KMS-11 (cell line): ENCODE measurements at regions not wholly inside any gene's neighbourhood (a gene's known extent, or its start where the extent isn't known, plus 50 kb on each side); places are given as distances from the start of the nearest gene placed in this dataset.

Experiments
- H2AFZ ChIP-seq: fragments of 200-600 bp; sonication (generic); 2 replicates; pipeline ENCODE4 v1.6.1; 2016; ENCODE audit warnings: antibody characterized with exemption, mixed run types, low read depth
- H3K27ac ChIP-seq: fragments of 200-600 bp; sonication (generic); 2 replicates; pipeline ENCODE4 v1.6.1; 2016; ENCODE audit warnings: mild to moderate bottlenecking, mixed run types
- H3K27me3 ChIP-seq: fragments of 200-600 bp; sonication (generic); 2 replicates; pipeline ENCODE4 v1.6.1; 2017; ENCODE audit warnings: mild to moderate bottlenecking, low read depth, mixed run types, moderate library complexity; ENCODE audit not compliant: insufficient read depth
- H3K36me3 ChIP-seq: fragments of 200-600 bp; sonication (generic); 2 replicates; pipeline ENCODE4 v1.6.1; 2017; ENCODE audit warnings: mild to moderate bottlenecking, mixed run types; ENCODE audit not compliant: insufficient read depth
- H3K4me1 ChIP-seq: fragments of 200-600 bp; sonication (generic); 2 replicates; pipeline ENCODE4 v1.6.1; 2016; ENCODE audit warnings: mild to moderate bottlenecking, low read depth, mixed run types; ENCODE audit not compliant: poor library complexity, severe bottlenecking
- H3K4me2 ChIP-seq: fragments of 200-600 bp; sonication (generic); 2 replicates; pipeline ENCODE4 v1.7.0; 2016; ENCODE audit warnings: mild to moderate bottlenecking, mixed run types
- H3K4me3 ChIP-seq: fragments of 200-600 bp; sonication (generic); IDR thresholded peaks from 2 replicates; pipeline ENCODE4 v1.6.1; 2017; ENCODE audit warnings: low read depth, low read length, mixed read lengths; ENCODE audit not compliant: insufficient read depth
- H3K79me2 ChIP-seq: fragments of 200-600 bp; sonication (generic); 2 replicates; pipeline ENCODE4 v1.6.1; 2016; ENCODE audit warnings: low read depth, mixed run types; ENCODE audit not compliant: insufficient read depth
- H3K9ac ChIP-seq: fragments of 200-600 bp; sonication (generic); 2 replicates; pipeline ENCODE4 v1.6.1; 2016; ENCODE audit warnings: mild to moderate bottlenecking, mixed run types
- H4K20me1 ChIP-seq: fragments of 200-600 bp; sonication (generic); 2 replicates; pipeline ENCODE4 v1.6.1; 2016; ENCODE audit warnings: mild to moderate bottlenecking, mixed run types; ENCODE audit not compliant: insufficient read depth
- TF ChIP-seq, protein P1 (sequence below): fragments of 200-600 bp; sonication (generic); conservative IDR thresholded peaks from 2 replicates; pipeline ENCODE4 v1.6.1; 2017; ENCODE audit warnings: low read depth, mild to moderate bottlenecking, antibody characterized with exemption, low read length, moderate library complexity, mixed read lengths

DNA sequence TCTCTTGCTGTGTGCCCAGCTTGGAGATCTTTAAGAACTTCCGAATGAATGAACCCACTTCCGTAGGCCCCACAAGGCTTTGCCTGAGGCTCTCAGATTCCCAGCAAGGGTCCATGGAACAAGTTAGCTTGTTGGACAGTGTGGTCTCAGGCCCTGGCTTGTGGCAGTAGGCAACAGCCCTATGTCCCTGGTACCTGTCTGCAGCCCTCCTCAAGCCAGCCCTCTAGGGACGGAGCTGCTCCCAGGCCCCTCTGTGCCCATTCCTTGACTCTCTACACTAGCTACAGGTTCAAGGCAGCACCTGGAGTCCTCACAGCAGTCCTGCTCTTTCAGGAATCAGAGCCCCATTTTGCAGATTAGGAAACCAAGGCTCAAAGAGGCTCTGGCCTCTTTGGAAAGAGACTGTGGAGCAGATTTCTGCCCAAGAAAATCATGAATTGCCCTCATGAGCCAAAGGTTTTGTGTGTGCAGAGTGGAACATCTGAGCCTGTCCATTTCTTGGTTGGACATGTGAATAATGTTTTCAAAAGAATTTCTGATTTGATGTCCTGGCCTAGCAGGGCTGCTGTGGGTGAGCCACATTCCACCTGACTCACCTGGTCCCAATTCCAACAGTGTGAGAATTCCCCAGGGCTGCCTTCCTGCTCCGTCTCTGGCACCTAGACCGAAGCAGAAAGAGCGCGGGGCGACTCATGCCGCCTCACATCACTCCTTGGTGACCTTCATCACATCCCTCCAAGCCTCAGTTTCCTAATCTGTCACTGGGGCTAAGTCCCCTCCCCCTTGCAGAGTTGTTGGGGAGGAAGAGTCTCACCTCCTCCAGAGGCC is 131.7 kb downstream of the BARX1 start:
- Histone ChIP-seq H3K4me1 (no peaks in the 10 kb centered on the region), H4K20me1 (no peaks in the 10 kb centered on the region), H2AFZ (no peak overlapping the region), H3K36me3 (no peaks in the 10 kb centered on the region), H3K4me2 (no peak overlapping the region), H3K27ac (no peak overlapping the region), H3K4me3 (no peak overlapping the region), H3K9ac (no peak overlapping the region), H3K79me2 (no peaks in the 10 kb centered on the region), H3K27me3 (no peaks in the 10 kb centered on the region)
- TF ChIP-seq, protein P1, sequence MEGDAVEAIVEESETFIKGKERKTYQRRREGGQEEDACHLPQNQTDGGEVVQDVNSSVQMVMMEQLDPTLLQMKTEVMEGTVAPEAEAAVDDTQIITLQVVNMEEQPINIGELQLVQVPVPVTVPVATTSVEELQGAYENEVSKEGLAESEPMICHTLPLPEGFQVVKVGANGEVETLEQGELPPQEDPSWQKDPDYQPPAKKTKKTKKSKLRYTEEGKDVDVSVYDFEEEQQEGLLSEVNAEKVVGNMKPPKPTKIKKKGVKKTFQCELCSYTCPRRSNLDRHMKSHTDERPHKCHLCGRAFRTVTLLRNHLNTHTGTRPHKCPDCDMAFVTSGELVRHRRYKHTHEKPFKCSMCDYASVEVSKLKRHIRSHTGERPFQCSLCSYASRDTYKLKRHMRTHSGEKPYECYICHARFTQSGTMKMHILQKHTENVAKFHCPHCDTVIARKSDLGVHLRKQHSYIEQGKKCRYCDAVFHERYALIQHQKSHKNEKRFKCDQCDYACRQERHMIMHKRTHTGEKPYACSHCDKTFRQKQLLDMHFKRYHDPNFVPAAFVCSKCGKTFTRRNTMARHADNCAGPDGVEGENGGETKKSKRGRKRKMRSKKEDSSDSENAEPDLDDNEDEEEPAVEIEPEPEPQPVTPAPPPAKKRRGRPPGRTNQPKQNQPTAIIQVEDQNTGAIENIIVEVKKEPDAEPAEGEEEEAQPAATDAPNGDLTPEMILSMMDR = no peak

DNA sequence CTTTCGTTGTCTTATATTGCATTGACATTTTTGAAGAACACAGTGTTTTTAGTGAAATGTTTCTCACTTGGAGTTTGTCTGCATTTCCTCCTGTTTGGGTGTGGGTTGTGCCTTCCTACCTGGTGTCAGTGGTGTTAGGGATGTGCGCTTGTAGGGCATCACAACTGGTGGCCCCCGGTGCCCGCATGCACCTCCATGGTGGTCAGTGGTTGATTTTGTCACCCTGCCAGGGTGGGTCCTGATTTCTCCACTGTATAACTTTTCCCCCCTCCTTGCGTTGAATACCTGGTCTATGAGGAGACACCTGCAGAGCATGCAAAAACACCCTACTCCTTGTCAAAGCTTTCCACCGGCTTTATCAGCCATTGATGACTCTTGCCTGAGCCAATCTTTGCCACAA is 132.9 kb downstream of the BARX1 start:
- no peak overlapping the region for H3K4me3 ChIP-seq
- TF ChIP-seq, protein P1 = no peak
- no peaks in the 10 kb centered on the region for H3K4me1 ChIP-seq
- no peaks in the 10 kb centered on the region for H3K79me2 ChIP-seq
- H4K20me1 ChIP-seq = no peaks in the 10 kb centered on the region
- H2AFZ ChIP-seq = no peak overlapping the region
- H3K4me2 ChIP-seq = no peak overlapping the region
- no peaks in the 10 kb centered on the region for H3K36me3 ChIP-seq
- no peak overlapping the region for H3K27ac ChIP-seq
- no peak overlapping the region for H3K9ac ChIP-seq
- H3K27me3 ChIP-seq = no peaks in the 10 kb centered on the region

DNA sequence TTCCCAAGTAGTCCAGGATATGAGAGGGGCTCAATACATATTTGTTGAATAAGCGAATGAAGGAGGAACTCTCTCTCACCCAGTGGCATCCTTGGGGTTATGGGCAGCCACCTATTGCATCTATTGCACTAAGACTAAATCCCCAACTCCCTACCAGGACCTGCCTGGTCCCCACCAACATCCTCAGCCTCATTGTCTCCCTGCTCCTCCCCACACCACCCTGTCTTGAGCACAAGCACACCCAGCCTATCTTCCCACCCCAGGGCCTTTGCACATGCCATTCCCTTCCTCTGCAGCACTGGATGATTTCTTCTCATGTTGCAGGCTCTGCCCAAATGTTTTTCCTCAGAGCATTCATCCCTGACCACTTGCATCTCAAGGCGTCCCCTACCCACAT is 133.8 kb downstream of the BARX1 start:
- H2AFZ ChIP-seq = no peak overlapping the region
- TF ChIP-seq, protein P1 = no peak
- H3K79me2 ChIP-seq = no peaks in the 10 kb centered on the region
- H3K4me3 ChIP-seq = no peak overlapping the region
- no peaks in the 10 kb centered on the region for H3K27me3 ChIP-seq
- no peak overlapping the region for H3K27ac ChIP-seq
- H3K4me1 ChIP-seq = no peaks in the 10 kb centered on the region
- no peaks in the 10 kb centered on the region for H3K36me3 ChIP-seq
- no peaks in the 10 kb centered on the region for H4K20me1 ChIP-seq
- no peak overlapping the region for H3K4me2 ChIP-seq
- no peak overlapping the region for H3K9ac ChIP-seq

DNA sequence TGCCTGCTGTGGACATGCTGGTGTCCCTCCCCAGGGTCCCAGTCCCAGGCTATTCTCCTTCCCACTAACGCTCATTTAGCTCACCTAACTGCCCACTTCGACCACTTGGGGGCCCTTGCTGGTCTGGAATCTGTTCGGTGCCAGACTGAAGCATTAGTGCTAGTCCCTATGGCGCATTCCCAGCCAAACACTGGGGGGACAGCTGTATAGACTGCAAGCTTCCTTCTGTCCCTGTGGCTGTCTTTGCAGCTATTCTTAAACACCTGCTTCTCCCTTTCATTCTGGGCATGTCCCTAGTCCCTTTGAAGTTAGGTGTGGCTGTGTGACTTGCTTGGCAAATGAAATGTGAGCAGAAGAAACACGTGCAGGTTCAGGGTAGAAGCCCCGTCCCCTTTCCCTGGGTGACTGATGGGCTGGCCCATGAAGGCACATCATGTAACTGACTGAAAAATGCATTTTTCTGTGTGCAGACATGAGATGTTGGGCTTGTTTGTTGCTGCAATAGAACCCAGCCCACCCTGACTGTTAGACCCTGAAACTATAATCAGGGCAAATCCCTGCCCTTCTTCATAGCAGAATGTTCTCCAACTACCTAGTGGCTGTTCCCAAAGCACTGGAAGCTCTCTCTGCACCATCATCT is 134.4 kb downstream of the BARX1 start:
- H3K4me3 ChIP-seq = no peak overlapping the region
- H3K27me3 ChIP-seq = no peaks in the 10 kb centered on the region
- TF ChIP-seq, protein P1 = no peak
- no peaks in the 10 kb centered on the region for H4K20me1 ChIP-seq
- H3K36me3 ChIP-seq = no peaks in the 10 kb centered on the region
- no peak overlapping the region for H2AFZ ChIP-seq
- no peak overlapping the region for H3K27ac ChIP-seq
- no peak overlapping the region for H3K4me2 ChIP-seq
- H3K9ac ChIP-seq = no peak overlapping the region
- H3K79me2 ChIP-seq = no peaks in the 10 kb centered on the region
- no peaks in the 10 kb centered on the region for H3K4me1 ChIP-seq
